Epithelial cell of proximal tubule (primary cell): ENCODE measurements at regions not wholly inside any gene's neighbourhood (a gene's known extent, or its start where the extent isn't known, plus 50 kb on each side); places are given as distances from the start of the nearest gene placed in this dataset.

Experiments
- DNase-seq: peaks from one replicate; pipeline ENCODE4 v3.0.0-alpha.2; 2011; ENCODE audit warnings: low read depth
- H3K4me3 ChIP-seq: 2 replicates; pipeline ENCODE4 v1.5.1; 2011; ENCODE audit warnings: low read depth, mild to moderate bottlenecking, low read length
- TF ChIP-seq, protein P1 (sequence below): conservative IDR thresholded peaks from 2 replicates; pipeline ENCODE4 v1.5.1; 2012; ENCODE audit warnings: low read depth, mild to moderate bottlenecking, low read length

DNA sequence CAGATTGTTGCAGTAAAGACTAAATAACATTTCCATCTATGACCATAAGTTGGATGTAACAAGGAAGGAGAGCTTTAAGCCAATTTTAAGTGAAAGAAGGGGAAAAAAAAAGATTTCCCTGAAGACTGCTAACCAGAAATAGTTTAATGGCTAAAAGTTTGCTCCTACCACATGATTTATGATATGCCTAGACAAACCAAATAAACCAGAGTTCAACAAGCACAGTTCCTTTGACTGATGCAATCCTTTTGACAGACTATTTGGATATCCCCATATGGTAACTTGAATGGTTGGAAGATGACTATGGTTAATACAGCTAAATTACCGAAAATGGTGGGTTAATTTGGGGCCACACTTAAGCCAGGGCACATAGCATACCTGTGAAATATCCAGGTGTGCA, 338.5 kb downstream of the CETN3 start:
- H3K4me3 ChIP-seq, result no peak overlapping the region
- no peak for DNase-seq
- TF ChIP-seq, protein P1, sequence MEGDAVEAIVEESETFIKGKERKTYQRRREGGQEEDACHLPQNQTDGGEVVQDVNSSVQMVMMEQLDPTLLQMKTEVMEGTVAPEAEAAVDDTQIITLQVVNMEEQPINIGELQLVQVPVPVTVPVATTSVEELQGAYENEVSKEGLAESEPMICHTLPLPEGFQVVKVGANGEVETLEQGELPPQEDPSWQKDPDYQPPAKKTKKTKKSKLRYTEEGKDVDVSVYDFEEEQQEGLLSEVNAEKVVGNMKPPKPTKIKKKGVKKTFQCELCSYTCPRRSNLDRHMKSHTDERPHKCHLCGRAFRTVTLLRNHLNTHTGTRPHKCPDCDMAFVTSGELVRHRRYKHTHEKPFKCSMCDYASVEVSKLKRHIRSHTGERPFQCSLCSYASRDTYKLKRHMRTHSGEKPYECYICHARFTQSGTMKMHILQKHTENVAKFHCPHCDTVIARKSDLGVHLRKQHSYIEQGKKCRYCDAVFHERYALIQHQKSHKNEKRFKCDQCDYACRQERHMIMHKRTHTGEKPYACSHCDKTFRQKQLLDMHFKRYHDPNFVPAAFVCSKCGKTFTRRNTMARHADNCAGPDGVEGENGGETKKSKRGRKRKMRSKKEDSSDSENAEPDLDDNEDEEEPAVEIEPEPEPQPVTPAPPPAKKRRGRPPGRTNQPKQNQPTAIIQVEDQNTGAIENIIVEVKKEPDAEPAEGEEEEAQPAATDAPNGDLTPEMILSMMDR, result no peak

DNA sequence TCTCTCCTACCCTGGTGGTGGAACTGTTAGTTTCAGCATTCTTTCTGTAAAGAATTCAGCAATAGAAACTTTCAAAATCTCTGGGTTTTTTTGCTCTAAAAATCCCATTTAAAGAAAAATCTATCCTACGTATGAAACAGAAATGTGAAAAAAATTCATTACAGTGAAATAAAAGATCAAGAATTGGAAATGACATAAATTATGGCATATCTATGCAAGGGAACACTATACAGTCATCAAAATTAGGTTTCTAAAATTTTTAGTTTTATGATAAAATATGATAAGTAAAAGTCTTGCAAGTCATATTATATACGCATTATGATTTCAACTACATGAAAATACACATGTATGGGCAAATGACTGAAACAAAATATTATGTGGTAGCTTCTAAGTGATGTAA, 342.6 kb downstream of the CETN3 start:
- H3K4me3 ChIP-seq, result no peak overlapping the region
- DNase-seq, result no peak
- TF ChIP-seq, protein P1, result no peak

DNA sequence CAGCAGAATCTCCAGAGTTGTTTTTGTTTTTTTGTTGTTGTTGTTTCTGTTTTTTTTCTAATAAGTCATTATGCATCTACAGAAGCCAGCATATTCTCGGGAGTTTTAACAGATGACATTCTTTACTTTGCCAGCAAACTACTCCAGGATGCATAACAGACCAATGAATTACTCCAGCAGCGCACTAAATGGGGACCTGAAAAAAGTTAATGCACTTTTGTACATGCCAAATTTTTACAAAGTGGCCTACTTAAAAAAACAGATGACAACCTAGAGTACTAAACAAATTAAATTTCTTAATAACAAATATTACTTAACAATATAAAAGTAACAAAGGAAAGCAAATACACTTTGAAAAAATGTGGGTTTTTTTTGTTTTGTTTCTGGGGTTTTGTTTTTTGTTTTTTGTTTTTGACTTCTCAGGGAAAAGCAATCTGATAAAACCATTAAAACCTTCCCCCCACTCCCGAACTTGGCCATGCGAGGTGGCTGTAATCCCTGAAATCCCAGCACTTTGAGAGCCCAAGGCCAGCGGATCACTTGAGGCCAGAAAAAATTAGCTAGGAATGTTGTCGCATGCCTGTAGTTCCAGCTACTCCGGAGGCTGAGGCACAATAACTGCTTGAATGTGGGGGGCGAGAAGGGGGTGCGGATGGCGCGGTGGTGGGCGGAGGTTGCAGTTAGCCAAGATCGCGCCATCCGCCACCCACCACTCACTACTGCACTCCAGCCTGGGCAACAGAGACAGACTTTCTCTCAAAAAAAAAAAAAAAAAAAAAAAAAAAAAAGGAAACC, 352.4 kb downstream of the CETN3 start:
- TF ChIP-seq, protein P1, result no peak
- DNase-seq, result no peak
- H3K4me3 ChIP-seq, result no peak overlapping the region

DNA sequence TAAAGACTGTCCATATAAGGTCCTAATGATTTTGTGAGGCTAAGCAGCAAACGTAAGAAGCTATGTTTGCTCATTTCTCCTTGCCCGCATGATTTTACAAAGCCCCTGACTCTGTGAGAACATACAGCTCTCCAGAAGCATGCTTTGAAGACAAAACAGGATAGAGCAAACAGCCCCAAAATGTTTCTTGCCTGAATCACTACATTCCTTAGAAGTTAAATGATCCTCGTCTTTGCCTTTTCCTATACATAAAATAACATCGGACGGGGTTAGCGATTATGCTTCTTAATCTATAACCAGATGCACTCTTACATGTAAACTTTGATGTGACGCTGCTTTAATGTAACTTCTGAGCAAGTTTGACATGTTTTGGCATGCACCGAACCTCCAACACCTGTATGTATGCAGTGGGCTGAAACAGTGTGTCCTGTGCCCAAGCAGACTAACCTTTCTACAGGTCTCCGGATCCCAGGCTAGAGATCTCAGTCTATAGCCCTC, 353.7 kb downstream of the CETN3 start:
- H3K4me3 ChIP-seq, result no peak overlapping the region
- DNase-seq, result no peak
- TF ChIP-seq, protein P1, result no peak

DNA sequence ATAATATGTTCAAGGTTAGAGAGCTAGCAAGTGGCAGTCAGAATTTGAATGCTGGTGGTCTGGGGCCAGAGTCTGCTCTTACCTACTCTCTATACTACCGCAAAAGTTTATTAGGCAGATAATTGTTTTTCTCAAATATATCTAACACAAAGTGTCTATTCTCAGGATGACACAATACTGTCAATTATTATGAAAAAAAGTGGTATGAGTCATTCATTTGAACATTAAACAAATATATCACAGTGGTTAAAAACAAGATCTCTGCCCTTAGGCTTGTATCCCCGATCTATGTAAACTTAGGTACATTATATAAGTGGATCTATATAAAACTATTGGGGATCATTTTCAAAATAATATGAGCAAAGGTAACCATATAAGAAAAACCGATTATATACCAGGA, 354.9 kb downstream of the CETN3 start:
- H3K4me3 ChIP-seq, result no peak overlapping the region
- DNase-seq, result no peak
- TF ChIP-seq, protein P1, result no peak

DNA sequence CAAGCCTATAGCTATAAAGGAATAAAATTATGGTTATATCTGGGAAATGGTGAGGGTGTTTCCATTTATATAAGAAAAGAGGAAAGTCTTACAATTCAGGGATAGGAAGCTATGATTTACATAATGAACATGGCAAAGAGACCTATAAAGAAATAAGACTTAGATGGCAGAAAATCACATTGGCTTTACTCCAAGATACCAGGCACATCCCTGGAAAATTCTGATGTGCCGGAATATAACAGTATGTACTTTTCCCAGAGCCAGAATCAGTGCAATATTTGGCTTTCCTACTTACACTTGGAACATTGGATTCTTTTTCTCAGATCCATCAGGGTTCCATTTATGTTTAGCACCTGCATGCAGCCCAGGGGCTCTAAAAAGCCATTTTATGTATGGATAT, 357.8 kb downstream of the CETN3 start:
- DNase-seq, result no peak
- TF ChIP-seq, protein P1, result no peak
- H3K4me3 ChIP-seq, result no peak overlapping the region

DNA sequence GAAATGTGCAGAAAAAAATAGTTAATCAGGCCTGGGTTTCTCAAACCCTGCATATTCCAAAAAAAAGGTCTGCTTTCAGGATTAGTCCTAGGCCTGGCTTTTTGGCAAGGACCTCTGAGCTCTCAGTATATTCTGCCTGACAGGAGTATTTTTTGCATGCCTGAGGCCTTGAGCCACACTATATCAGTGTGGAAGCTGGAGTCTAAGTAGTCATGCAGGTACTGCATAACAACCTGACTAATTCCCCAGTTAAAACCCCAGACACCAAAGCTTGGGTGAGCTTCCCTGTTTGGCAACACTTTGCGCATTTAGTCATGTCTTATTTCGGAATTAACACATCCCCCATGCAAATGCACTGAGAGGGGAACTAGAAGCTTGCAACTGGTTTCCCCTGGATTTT, 359.5 kb downstream of the CETN3 start:
- no peak for DNase-seq
- TF ChIP-seq, protein P1, result no peak
- no peak overlapping the region for H3K4me3 ChIP-seq
